ENCODE measurements at regions not wholly inside any gene's neighbourhood (a gene's known extent, or its start where the extent isn't known, plus 50 kb on each side); places are given as distances from the start of the nearest gene placed in this dataset.

- no peaks in the 10 kb centered on the region for H3K27me3 ChIP-seq (ENCODE audit: control insufficient read depth, insufficient read depth, low read length)
- no peak overlapping the region for H3K4me3 ChIP-seq (ENCODE audit: low read depth, low read length)
- no peak overlapping the region for H3K27ac ChIP-seq (ENCODE audit: low read depth, low read length)
- no peak overlapping the region for H3K9ac ChIP-seq (ENCODE audit: low read depth, low read length)
- no peaks in the 10 kb centered on the region for H3K36me3 ChIP-seq (ENCODE audit: control insufficient read depth, insufficient read depth, low read length)
- H3K4me1 ChIP-seq (ENCODE audit: control insufficient read depth, insufficient read depth, low read length) = peaks cover 33% of the 10 kb centered on the region
- no peaks in the 10 kb centered on the region for H3K9me3 ChIP-seq (ENCODE audit: control insufficient read depth, insufficient read depth, low read length)
These were observed 96.7 kb downstream of the OGFRL1 start for GRCh38 chr6:71385111-71385822.

DNA sequence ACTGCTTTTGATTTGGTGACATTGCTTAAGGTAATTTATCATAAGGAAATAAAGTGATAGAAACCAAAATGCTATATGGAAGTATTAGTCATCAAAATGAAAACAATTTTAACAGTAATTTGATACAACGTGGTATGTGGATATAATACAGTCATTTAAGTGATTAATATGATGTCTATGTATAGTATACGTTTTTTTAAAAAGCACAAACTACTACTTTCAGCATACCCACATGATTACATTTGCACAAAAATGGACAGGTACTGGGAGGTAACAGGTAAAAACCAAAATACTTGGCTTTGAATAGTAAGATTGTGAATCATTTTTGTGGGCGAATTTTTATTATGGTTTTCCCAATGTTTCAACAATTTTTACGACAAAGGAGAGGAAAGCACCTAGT is 97.6 kb downstream of the OGFRL1 start:
- Histone ChIP-seq H3K27ac (ENCODE audit: low read depth, low read length) (no peak overlapping the region), H3K27me3 (ENCODE audit: control insufficient read depth, insufficient read depth, low read length) (no peaks in the 10 kb centered on the region), H3K4me1 (ENCODE audit: control insufficient read depth, insufficient read depth, low read length) (peaks cover 42% of the 10 kb centered on the region), H3K4me3 (ENCODE audit: low read depth, low read length) (no peak overlapping the region), H3K36me3 (ENCODE audit: control insufficient read depth, insufficient read depth, low read length) (no peaks in the 10 kb centered on the region), H3K9me3 (ENCODE audit: control insufficient read depth, insufficient read depth, low read length) (no peaks in the 10 kb centered on the region), H3K9ac (ENCODE audit: low read depth, low read length) (no peak overlapping the region)

DNA sequence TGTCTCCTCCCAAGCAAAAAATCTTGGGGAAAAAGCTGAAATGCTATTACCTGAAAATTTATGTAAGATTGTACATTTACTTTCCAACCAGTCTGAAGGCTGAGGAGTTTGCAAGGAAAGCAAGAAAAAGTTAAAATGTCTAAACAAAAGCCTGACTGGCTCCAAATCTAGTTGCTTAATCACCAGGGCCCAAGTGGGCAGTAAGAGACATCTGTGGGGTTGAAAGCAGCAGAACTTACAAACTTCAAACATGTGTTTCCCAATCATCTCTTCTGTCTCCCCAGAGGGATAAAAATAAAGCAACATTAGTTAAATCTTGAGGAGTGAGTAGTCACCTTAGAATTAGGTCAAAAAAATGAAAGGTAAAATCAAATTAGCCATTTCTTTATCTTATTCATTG is 98.6 kb downstream of the OGFRL1 start:
- Histone ChIP-seq H3K9ac (ENCODE audit: low read depth, low read length) (no peak overlapping the region), H3K4me3 (ENCODE audit: low read depth, low read length) (no peak overlapping the region), H3K9me3 (ENCODE audit: control insufficient read depth, insufficient read depth, low read length) (no peaks in the 10 kb centered on the region), H3K36me3 (ENCODE audit: control insufficient read depth, insufficient read depth, low read length) (no peaks in the 10 kb centered on the region), H3K27ac (ENCODE audit: low read depth, low read length) (no peak overlapping the region), H3K4me1 (ENCODE audit: control insufficient read depth, insufficient read depth, low read length) (peaks cover 45% of the 10 kb centered on the region), H3K27me3 (ENCODE audit: control insufficient read depth, insufficient read depth, low read length) (no peaks in the 10 kb centered on the region)

- Histone ChIP-seq H3K27ac (ENCODE audit: low read depth, low read length) (no peak overlapping the region), H3K4me3 (ENCODE audit: low read depth, low read length) (no peak overlapping the region), H3K9me3 (ENCODE audit: control insufficient read depth, insufficient read depth, low read length) (no peaks in the 10 kb centered on the region)
These were observed 99.6 kb downstream of the OGFRL1 start for GRCh38 chr6:71388068-71388744.

GRCh38 chr6:71388856-71389527 is 100.4 kb downstream of the OGFRL1 start:
- no peaks in the 10 kb centered on the region for H3K36me3 ChIP-seq (ENCODE audit: control insufficient read depth, insufficient read depth, low read length)
- H3K27ac ChIP-seq (ENCODE audit: low read depth, low read length) = no peak overlapping the region
- H3K27me3 ChIP-seq (ENCODE audit: control insufficient read depth, insufficient read depth, low read length) = no peaks in the 10 kb centered on the region
- H3K4me3 ChIP-seq (ENCODE audit: low read depth, low read length) = no peak overlapping the region
- no peaks in the 10 kb centered on the region for H3K9me3 ChIP-seq (ENCODE audit: control insufficient read depth, insufficient read depth, low read length)
- no peak overlapping the region for H3K9ac ChIP-seq (ENCODE audit: low read depth, low read length)
- peaks cover 40% of the 10 kb centered on the region for H3K4me1 ChIP-seq (ENCODE audit: control insufficient read depth, insufficient read depth, low read length)

More at GRCh38 chr6:71388068-71388744, 99.6 kb downstream of the OGFRL1 start:
- peaks cover 45% of the 10 kb centered on the region for H3K4me1 ChIP-seq (ENCODE audit: control insufficient read depth, insufficient read depth, low read length)
- H3K27me3 ChIP-seq (ENCODE audit: control insufficient read depth, insufficient read depth, low read length) = no peaks in the 10 kb centered on the region
- H3K36me3 ChIP-seq (ENCODE audit: control insufficient read depth, insufficient read depth, low read length) = no peaks in the 10 kb centered on the region
- no peak overlapping the region for H3K9ac ChIP-seq (ENCODE audit: low read depth, low read length)

GRCh38 chr6:71391126-71391525 is 102.5 kb downstream of the OGFRL1 start:
- Histone ChIP-seq H3K36me3 (ENCODE audit: control insufficient read depth, insufficient read depth, low read length) (no peaks in the 10 kb centered on the region), H3K4me1 (ENCODE audit: control insufficient read depth, insufficient read depth, low read length) (peaks cover 36% of the 10 kb centered on the region), H3K9me3 (ENCODE audit: control insufficient read depth, insufficient read depth, low read length) (no peaks in the 10 kb centered on the region), H3K27me3 (ENCODE audit: control insufficient read depth, insufficient read depth, low read length) (no peaks in the 10 kb centered on the region), H3K4me3 (ENCODE audit: low read depth, low read length) (no peak overlapping the region), H3K9ac (ENCODE audit: low read depth, low read length) (no peak overlapping the region), H3K27ac (ENCODE audit: low read depth, low read length) (no peak overlapping the region)

DNA sequence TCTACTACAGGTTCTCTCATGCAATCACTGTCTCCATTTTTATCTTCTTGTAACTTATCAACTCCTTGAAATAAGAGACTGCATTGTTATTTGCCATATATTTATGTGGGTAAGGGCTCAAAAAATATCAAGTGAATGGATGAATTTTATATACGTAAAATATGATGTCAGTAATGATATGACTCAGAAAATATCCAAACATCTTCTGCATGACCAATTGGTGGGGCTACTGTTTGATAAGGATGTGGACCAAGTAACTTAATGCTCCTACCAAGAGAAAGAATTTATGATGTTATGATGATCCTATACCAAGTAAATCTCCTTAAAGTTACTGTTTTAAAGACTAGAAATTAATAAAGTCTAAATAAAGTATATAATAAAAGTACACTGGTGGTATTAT is 103.7 kb downstream of the OGFRL1 start:
- Histone ChIP-seq H3K27me3 (ENCODE audit: control insufficient read depth, insufficient read depth, low read length) (no peaks in the 10 kb centered on the region), H3K4me3 (ENCODE audit: low read depth, low read length) (no peak overlapping the region), H3K36me3 (ENCODE audit: control insufficient read depth, insufficient read depth, low read length) (no peaks in the 10 kb centered on the region), H3K9ac (ENCODE audit: low read depth, low read length) (no peak overlapping the region), H3K9me3 (ENCODE audit: control insufficient read depth, insufficient read depth, low read length) (no peaks in the 10 kb centered on the region), H3K4me1 (ENCODE audit: control insufficient read depth, insufficient read depth, low read length) (peaks cover 25% of the 10 kb centered on the region), H3K27ac (ENCODE audit: low read depth, low read length) (no peak overlapping the region)

- H3K27ac ChIP-seq (ENCODE audit: low read depth, low read length) = no peak overlapping the region
- H3K27me3 ChIP-seq (ENCODE audit: control insufficient read depth, insufficient read depth, low read length) = no peaks in the 10 kb centered on the region
- H3K9ac ChIP-seq (ENCODE audit: low read depth, low read length) = no peak overlapping the region
- H3K4me3 ChIP-seq (ENCODE audit: low read depth, low read length) = no peak overlapping the region
- no peaks in the 10 kb centered on the region for H3K36me3 ChIP-seq (ENCODE audit: control insufficient read depth, insufficient read depth, low read length)
- H3K9me3 ChIP-seq (ENCODE audit: control insufficient read depth, insufficient read depth, low read length) = no peaks in the 10 kb centered on the region
- peaks cover 14% of the 10 kb centered on the region for H3K4me1 ChIP-seq (ENCODE audit: control insufficient read depth, insufficient read depth, low read length)
These were observed 104.9 kb downstream of the OGFRL1 start for GRCh38 chr6:71393471-71393870.

DNA sequence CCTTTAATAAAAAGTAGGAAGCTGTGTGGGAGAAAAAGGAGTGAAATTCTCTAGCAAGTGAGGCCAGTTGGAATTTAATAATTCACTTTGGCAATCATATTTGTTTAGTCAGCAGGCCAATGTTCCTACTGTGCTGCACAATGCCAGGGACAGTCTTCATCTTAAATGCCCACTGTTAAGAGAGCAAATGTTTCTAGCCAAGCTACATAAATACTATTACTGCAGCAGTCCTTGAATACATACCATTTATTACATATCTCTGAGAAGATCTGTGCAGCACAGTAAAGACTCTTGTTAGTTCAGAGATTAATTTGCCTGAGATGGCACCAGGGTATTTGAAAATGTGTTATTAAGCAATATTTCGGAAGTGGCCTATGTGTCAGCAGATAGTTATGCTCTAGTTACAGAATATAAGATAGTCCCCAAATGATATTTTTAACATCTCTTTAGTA is 105.4 kb downstream of the OGFRL1 start:
- Histone ChIP-seq H3K27ac (ENCODE audit: low read depth, low read length) (no peak overlapping the region), H3K9me3 (ENCODE audit: control insufficient read depth, insufficient read depth, low read length) (no peaks in the 10 kb centered on the region), H3K27me3 (ENCODE audit: control insufficient read depth, insufficient read depth, low read length) (no peaks in the 10 kb centered on the region), H3K36me3 (ENCODE audit: control insufficient read depth, insufficient read depth, low read length) (no peaks in the 10 kb centered on the region), H3K9ac (ENCODE audit: low read depth, low read length) (no peak overlapping the region), H3K4me1 (ENCODE audit: control insufficient read depth, insufficient read depth, low read length) (peaks cover 12% of the 10 kb centered on the region), H3K4me3 (ENCODE audit: low read depth, low read length) (no peak overlapping the region)

GRCh38 chr6:71394926-71395325 is 106.3 kb downstream of the OGFRL1 start:
- H3K27ac ChIP-seq (ENCODE audit: low read depth, low read length) = no peak overlapping the region
- H3K27me3 ChIP-seq (ENCODE audit: control insufficient read depth, insufficient read depth, low read length) = no peaks in the 10 kb centered on the region
- H3K4me3 ChIP-seq (ENCODE audit: low read depth, low read length) = no peak overlapping the region
- H3K4me1 ChIP-seq (ENCODE audit: control insufficient read depth, insufficient read depth, low read length) = peaks cover 12% of the 10 kb centered on the region
- no peaks in the 10 kb centered on the region for H3K9me3 ChIP-seq (ENCODE audit: control insufficient read depth, insufficient read depth, low read length)
- no peak overlapping the region for H3K9ac ChIP-seq (ENCODE audit: low read depth, low read length)
- no peaks in the 10 kb centered on the region for H3K36me3 ChIP-seq (ENCODE audit: control insufficient read depth, insufficient read depth, low read length)
